Ishikawa (cell line): ENCODE measurements at regions not wholly inside any gene's neighbourhood (a gene's known extent, or its start where the extent isn't known, plus 50 kb on each side); places are given as distances from the start of the nearest gene placed in this dataset.

Experiments used
- CEBPB ChIP-seq: IDR thresholded peaks from 2 replicates; pipeline ENCODE4 v1.6.1; 2012
- CREB1 ChIP-seq: IDR thresholded peaks from 2 replicates; pipeline ENCODE4 v1.6.1; 2012; ENCODE audit warnings: low read depth
- EP300 ChIP-seq: IDR thresholded peaks from 2 replicates; pipeline ENCODE4 v1.6.1; 2012; ENCODE audit warnings: borderline replicate concordance
- MAX ChIP-seq: IDR thresholded peaks from 2 replicates; pipeline ENCODE4 v1.6.1; 2012
- RAD21 ChIP-seq: IDR thresholded peaks from 2 replicates; pipeline ENCODE4 v1.6.1; 2012; ENCODE audit warnings: low read depth
- REST ChIP-seq: IDR thresholded peaks from 2 replicates; pipeline ENCODE4 v1.6.1; 2012; ENCODE audit warnings: low read depth, mild to moderate bottlenecking
- TAF1 ChIP-seq: IDR thresholded peaks from 2 replicates; pipeline ENCODE4 v1.6.1; 2012; ENCODE audit warnings: low read depth, mild to moderate bottlenecking
- TEAD4 ChIP-seq: IDR thresholded peaks from 2 replicates; pipeline ENCODE4 v1.6.1; 2012
- TF ChIP-seq, protein P1 (sequence below): IDR thresholded peaks from 2 replicates; pipeline ENCODE4 v1.6.1; 2012

DNA sequence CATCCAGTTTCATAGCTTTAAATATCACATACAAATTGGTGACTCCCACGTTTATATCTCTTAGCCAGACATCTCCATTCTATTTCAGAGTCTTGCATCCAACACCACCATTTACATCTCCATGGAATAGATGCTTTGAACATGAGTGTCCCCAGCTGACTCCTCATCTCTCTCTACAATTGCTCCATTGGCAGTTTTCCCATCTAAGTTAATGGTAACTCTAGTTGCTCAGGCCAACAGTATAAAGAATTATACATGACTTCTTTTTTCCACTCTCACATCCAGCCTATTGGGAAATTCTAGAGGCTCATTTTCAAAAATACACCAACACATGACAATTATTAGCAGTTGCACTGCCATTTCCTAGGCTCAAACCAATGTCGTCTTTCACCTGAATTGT is 388.2 kb downstream of the STIM2 start:
- no peak for TF ChIP-seq CEBPB
- TF ChIP-seq, protein P1, sequence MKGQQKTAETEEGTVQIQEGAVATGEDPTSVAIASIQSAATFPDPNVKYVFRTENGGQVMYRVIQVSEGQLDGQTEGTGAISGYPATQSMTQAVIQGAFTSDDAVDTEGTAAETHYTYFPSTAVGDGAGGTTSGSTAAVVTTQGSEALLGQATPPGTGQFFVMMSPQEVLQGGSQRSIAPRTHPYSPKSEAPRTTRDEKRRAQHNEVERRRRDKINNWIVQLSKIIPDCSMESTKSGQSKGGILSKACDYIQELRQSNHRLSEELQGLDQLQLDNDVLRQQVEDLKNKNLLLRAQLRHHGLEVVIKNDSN: no peak
- no peak for TF ChIP-seq REST
- no peak for TF ChIP-seq EP300
- TF ChIP-seq RAD21: no peak
- TF ChIP-seq CREB1: no peak
- no peak for TF ChIP-seq MAX
- TF ChIP-seq TAF1: no peak
- no peak for TF ChIP-seq TEAD4
